ENCODE measurements at regions not wholly inside any gene's neighbourhood (a gene's known extent, or its start where the extent isn't known, plus 50 kb on each side); places are given as distances from the start of the nearest gene placed in this dataset.
"Not testable (repeated sequence)": the region's sequence is repeated elsewhere in the genome, so short reads cannot be mapped to it uniquely, and the experiment has no call there.

DNA sequence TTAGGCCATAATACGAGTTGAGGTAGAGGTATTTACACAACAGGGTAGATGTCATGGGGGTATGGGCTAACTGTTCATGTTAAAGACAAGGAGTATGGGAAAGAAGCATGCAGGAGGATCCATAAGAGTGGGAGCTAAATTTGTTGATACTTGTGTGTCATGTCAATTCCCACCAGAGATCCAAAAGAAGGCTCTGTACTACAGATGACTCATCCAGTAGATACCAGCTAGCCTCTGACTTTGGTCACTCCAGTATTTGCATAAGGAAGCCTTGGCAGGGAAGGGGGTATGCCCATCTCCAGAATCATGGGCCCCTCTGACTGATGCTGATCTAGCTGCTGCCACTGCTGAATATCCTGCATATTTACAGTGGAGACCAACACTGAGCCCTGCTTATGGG, 743.7 kb upstream of the GRAMD2B start:
- H3K4me2 ChIP-seq (ENCODE audit: low read length) = no peak overlapping the region
- no peak overlapping the region for H3K18ac ChIP-seq (ENCODE audit: low read length)
- no peak overlapping the region for H2AFZ ChIP-seq (ENCODE audit: insufficient read depth, low read length, poor library complexity)
- H2BK12ac ChIP-seq (ENCODE audit: low read length) = no peak overlapping the region
- H3K4ac ChIP-seq (ENCODE audit: low read depth, low read length) = no peak overlapping the region
- no peak overlapping the region for H2AK5ac ChIP-seq (ENCODE audit: low read length)
- no peaks in the 10 kb centered on the region for H3K79me1 ChIP-seq (ENCODE audit: low read length)
- H3K23ac ChIP-seq (ENCODE audit: low read length) = no peak overlapping the region
- no peaks in the 10 kb centered on the region for H3K36me3 ChIP-seq (ENCODE audit: control insufficient read depth in 1 of 2, insufficient read depth in 2 of 2, low read length in 2 of 2)
- H4K8ac ChIP-seq (ENCODE audit: low read depth, low read length) = no peak overlapping the region
- no peak overlapping the region for H3K27ac ChIP-seq (ENCODE audit: low read depth, low read length)
- no peak overlapping the region for H3K9ac ChIP-seq (ENCODE audit: low read length)
- no peaks in the 10 kb centered on the region for H3K27me3 ChIP-seq (ENCODE audit: insufficient read depth, low read length)
- WGBS (ENCODE audit: extremely low coverage, insufficient coverage, insufficient read length) = no CpG with 5 or more reads among the region's 1 CpG
- H3K14ac ChIP-seq (ENCODE audit: low read length) = no peak overlapping the region
- H3K79me2 ChIP-seq (ENCODE audit: control insufficient read depth, insufficient read depth, low read length, poor library complexity) = no peaks in the 10 kb centered on the region
- no peak for DNase-seq
- no peaks in the 10 kb centered on the region for H3K9me3 ChIP-seq (ENCODE audit: insufficient read depth, low read depth, low read length)
- H3K4me1 ChIP-seq (ENCODE audit: control insufficient read depth in 1 of 2, insufficient read depth in 2 of 2, low read length in 2 of 2) = no peaks in the 10 kb centered on the region
- no peak overlapping the region for H3K4me3 ChIP-seq (ENCODE audit: low read depth, low read length)
- H2BK5ac ChIP-seq (ENCODE audit: low read depth, low read length, poor library complexity) = no peak overlapping the region
- H2BK120ac ChIP-seq (ENCODE audit: insufficient read depth, low read length, poor library complexity) = no peak overlapping the region
- no peak overlapping the region for H4K91ac ChIP-seq (ENCODE audit: low read depth, low read length)
- H4K12ac ChIP-seq (ENCODE audit: low read depth, low read length) = no peak overlapping the region

DNA sequence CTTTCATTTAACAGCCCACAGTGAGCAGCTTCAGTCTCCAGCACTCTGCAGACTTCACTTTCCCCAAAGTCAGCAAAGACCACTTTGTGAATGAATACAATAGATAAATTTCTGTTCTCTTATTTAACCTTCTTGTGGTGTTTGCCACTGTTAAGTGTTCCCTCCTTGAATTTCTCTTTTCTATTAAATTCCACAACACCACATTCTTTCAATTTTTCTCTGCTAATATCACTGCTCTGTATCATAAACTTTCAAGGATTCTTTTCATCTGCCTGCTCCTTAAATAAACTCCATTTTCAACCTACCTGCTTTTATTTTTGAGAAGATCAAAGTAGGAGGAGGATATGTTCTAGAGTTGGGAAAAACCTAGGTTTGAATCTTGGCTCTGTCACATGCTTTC, 739.5 kb upstream of the GRAMD2B start:
- Histone ChIP-seq H3K4me1 (ENCODE audit: control insufficient read depth in 1 of 2, insufficient read depth in 2 of 2, low read length in 2 of 2) (peaks cover 0 to 3% of the 10 kb centered on the region in 2 experiments), H3K9me3 (ENCODE audit: insufficient read depth, low read depth, low read length) (no peaks in the 10 kb centered on the region), H3K4ac (ENCODE audit: low read depth, low read length) (no peak overlapping the region), H2BK120ac (ENCODE audit: insufficient read depth, low read length, poor library complexity) (no peak overlapping the region), H2BK5ac (ENCODE audit: low read depth, low read length, poor library complexity) (no peak overlapping the region), H4K12ac (ENCODE audit: low read depth, low read length) (no peak overlapping the region), H4K8ac (ENCODE audit: low read depth, low read length) (no peak overlapping the region), H3K27ac (ENCODE audit: low read depth, low read length) (no peak overlapping the region), H4K91ac (ENCODE audit: low read depth, low read length) (no peak overlapping the region), H2BK12ac (ENCODE audit: low read length) (no peak overlapping the region), H3K27me3 (ENCODE audit: insufficient read depth, low read length) (no peaks in the 10 kb centered on the region), H3K18ac (ENCODE audit: low read length) (no peak overlapping the region), H3K4me2 (ENCODE audit: low read length) (no peak overlapping the region), H2AFZ (ENCODE audit: insufficient read depth, low read length, poor library complexity) (no peak overlapping the region), H3K4me3 (ENCODE audit: low read depth, low read length) (no peak overlapping the region), H3K36me3 (ENCODE audit: control insufficient read depth in 1 of 2, insufficient read depth in 2 of 2, low read length in 2 of 2) (no peaks in the 10 kb centered on the region), H3K14ac (ENCODE audit: low read length) (no peak overlapping the region), H3K9ac (ENCODE audit: low read length) (no peak overlapping the region), H3K79me2 (ENCODE audit: control insufficient read depth, insufficient read depth, low read length, poor library complexity) (no peaks in the 10 kb centered on the region), H2AK5ac (ENCODE audit: low read length) (no peak overlapping the region), H3K79me1 (ENCODE audit: low read length) (no peaks in the 10 kb centered on the region), H3K23ac (ENCODE audit: low read length) (no peak overlapping the region)
- no peak for DNase-seq

DNA sequence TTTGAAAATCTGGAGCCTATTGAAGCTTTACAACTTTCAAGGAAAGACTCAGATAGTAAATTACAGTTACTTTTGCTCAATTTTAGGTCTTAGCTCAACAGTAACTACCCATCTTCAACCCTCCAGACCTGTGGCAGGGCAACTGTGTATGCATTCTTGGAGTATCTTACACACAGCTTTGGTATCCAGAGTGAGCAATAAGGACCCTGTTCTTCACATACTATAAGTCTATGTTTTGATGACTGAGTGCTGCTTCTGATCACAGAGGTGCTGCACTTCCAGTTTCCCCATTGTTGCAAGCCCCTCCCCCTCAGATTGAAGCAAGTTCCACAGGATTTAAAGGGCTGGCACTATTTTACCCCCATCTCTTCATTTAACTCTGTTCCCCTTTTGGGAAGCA, 737.4 kb upstream of the GRAMD2B start:
- peaks cover 0 to 3% of the 10 kb centered on the region in 2 experiments for H3K4me1 ChIP-seq (ENCODE audit: control insufficient read depth in 1 of 2, insufficient read depth in 2 of 2, low read length in 2 of 2)
- no peak overlapping the region for H3K9ac ChIP-seq (ENCODE audit: low read length)
- no peak overlapping the region for H4K8ac ChIP-seq (ENCODE audit: low read depth, low read length)
- no peaks in the 10 kb centered on the region for H3K79me2 ChIP-seq (ENCODE audit: control insufficient read depth, insufficient read depth, low read length, poor library complexity)
- H4K91ac ChIP-seq (ENCODE audit: low read depth, low read length) = no peak overlapping the region
- H3K4ac ChIP-seq (ENCODE audit: low read depth, low read length) = no peak overlapping the region
- no peak overlapping the region for H3K14ac ChIP-seq (ENCODE audit: low read length)
- H3K9me3 ChIP-seq (ENCODE audit: insufficient read depth, low read depth, low read length) = peaks cover 1% of the 10 kb centered on the region
- H3K23ac ChIP-seq (ENCODE audit: low read length) = no peak overlapping the region
- H3K27me3 ChIP-seq (ENCODE audit: insufficient read depth, low read length) = no peaks in the 10 kb centered on the region
- H3K18ac ChIP-seq (ENCODE audit: low read length) = no peak overlapping the region
- no peaks in the 10 kb centered on the region for H3K36me3 ChIP-seq (ENCODE audit: control insufficient read depth in 1 of 2, insufficient read depth in 2 of 2, low read length in 2 of 2)
- no peak overlapping the region for H2BK120ac ChIP-seq (ENCODE audit: insufficient read depth, low read length, poor library complexity)
- no peak overlapping the region for H2AFZ ChIP-seq (ENCODE audit: insufficient read depth, low read length, poor library complexity)
- H2AK5ac ChIP-seq (ENCODE audit: low read length) = no peak overlapping the region
- H3K79me1 ChIP-seq (ENCODE audit: low read length) = no peaks in the 10 kb centered on the region
- H3K4me2 ChIP-seq (ENCODE audit: low read length) = no peak overlapping the region
- H3K27ac ChIP-seq (ENCODE audit: low read depth, low read length) = no peak overlapping the region
- H2BK12ac ChIP-seq (ENCODE audit: low read length) = no peak overlapping the region
- peak in 1 of 2 donors; percentile 27 for DNase-seq
- no peak overlapping the region for H2BK5ac ChIP-seq (ENCODE audit: low read depth, low read length, poor library complexity)
- no peak overlapping the region for H4K12ac ChIP-seq (ENCODE audit: low read depth, low read length)
- no peak overlapping the region for H3K4me3 ChIP-seq (ENCODE audit: low read depth, low read length)

DNA sequence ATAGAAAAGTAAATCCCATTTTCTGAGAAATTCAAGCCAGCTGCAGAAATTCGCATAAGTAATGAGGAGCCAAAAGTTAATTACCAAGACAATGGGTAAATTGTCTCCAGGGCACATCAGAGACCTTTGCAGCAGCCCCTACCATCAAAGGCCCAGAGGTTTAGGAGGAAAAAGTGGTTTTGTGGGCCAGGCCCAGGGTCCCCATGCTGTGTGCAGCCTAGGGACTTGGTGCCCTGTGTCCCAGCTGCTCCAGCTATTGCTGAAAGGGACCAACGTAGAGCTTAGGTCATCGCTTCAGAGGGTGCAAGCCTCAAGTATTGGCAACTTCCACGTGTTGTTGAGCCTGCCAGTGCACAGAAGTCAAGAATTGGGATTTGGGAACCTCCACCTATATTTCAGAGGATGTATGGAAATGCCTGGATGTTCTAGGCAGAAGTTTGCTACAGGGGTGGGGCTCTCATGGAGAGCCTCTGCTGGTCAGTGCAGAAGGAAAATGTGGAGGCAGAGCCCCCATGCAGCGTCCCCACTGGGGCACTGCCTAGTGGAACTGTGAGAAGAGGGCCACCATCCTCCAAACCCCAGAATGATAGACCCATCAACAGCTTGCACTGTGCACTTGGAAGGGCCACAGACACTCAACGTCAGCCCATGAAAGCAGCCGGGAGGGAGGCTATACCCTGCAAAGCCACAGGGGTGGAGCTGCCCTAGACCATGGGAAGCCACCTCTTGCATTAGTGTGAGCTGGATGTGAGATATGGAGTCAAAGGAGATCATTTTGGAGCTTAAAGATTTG, 731.3 kb upstream of the GRAMD2B start:
- H2BK120ac ChIP-seq (ENCODE audit: insufficient read depth, low read length, poor library complexity); H3K23ac ChIP-seq (ENCODE audit: low read length); H3K9me3 ChIP-seq (ENCODE audit: insufficient read depth, low read depth, low read length); H3K4me1 ChIP-seq (ENCODE audit: control insufficient read depth in 1 of 2, insufficient read depth in 2 of 2, low read length in 2 of 2); H2AK5ac ChIP-seq (ENCODE audit: low read length); H3K4me3 ChIP-seq (ENCODE audit: low read depth, low read length); H3K36me3 ChIP-seq (ENCODE audit: control insufficient read depth in 1 of 2, insufficient read depth in 2 of 2, low read length in 2 of 2); H4K91ac ChIP-seq (ENCODE audit: low read depth, low read length); H3K4ac ChIP-seq (ENCODE audit: low read depth, low read length); H3K27ac ChIP-seq (ENCODE audit: low read depth, low read length); H3K79me1 ChIP-seq (ENCODE audit: low read length); H3K79me2 ChIP-seq (ENCODE audit: control insufficient read depth, insufficient read depth, low read length, poor library complexity); H3K27me3 ChIP-seq (ENCODE audit: insufficient read depth, low read length); H3K14ac ChIP-seq (ENCODE audit: low read length); H4K8ac ChIP-seq (ENCODE audit: low read depth, low read length); H3K9ac ChIP-seq (ENCODE audit: low read length); DNase-seq; H2BK5ac ChIP-seq (ENCODE audit: low read depth, low read length, poor library complexity); H2BK12ac ChIP-seq (ENCODE audit: low read length); H2AFZ ChIP-seq (ENCODE audit: insufficient read depth, low read length, poor library complexity); H3K4me2 ChIP-seq (ENCODE audit: low read length); H4K12ac ChIP-seq (ENCODE audit: low read depth, low read length); H3K18ac ChIP-seq (ENCODE audit: low read length): not testable (repeated sequence)
- no CpG with 5 or more reads among the region's 7 CpGs for WGBS (ENCODE audit: extremely low coverage, insufficient coverage, insufficient read length)
